GM18951 (cell line): ENCODE measurements at regions not wholly inside any gene's neighbourhood (a gene's known extent, or its start where the extent isn't known, plus 50 kb on each side); places are given as distances from the start of the nearest gene placed in this dataset.

ENCODE experiments used
- POLR2A ChIP-seq: IDR thresholded peaks from 4 replicates; pipeline ENCODE4 v1.6.1; 2011; ENCODE audit warnings: mild to moderate bottlenecking; ENCODE audit not compliant: insufficient read length, insufficient read depth; ENCODE audit errors: extremely low read depth
- in situ Hi-C: fragments of 300-500 bp; cut with MboI; formaldehyde crosslinking; loops from one replicate; pipeline ENCODE4 v1.12.0; 2022; ENCODE audit warnings: low sequenced_read_pairs, mixed read lengths, inconsistent platforms; ENCODE audit not compliant: unreplicated experiment

GRCh38 chr5:8691221-8691620 lies 822.3 kb downstream of the MTRR start:
- no peak for TF ChIP-seq POLR2A
- in situ Hi-C loops, result no loop called here

GRCh38 chr5:8693341-8693844 lies 824.4 kb downstream of the MTRR start:
- in situ Hi-C loops, result no loop called here
- TF ChIP-seq POLR2A, result no peak

GRCh38 chr5:8694545-8694944 lies 825.6 kb downstream of the MTRR start:
- TF ChIP-seq POLR2A, result no peak
- in situ Hi-C loops, result no loop called here

- TF ChIP-seq POLR2A, result no peak
- in situ Hi-C loops, result no loop called here
These were observed 827.2 kb downstream of the MTRR start for GRCh38 chr5:8695902-8696845.

GRCh38 chr5:8700222-8700621 lies 831.3 kb downstream of the MTRR start:
- no peak for TF ChIP-seq POLR2A
- in situ Hi-C loops, result no loop called here

GRCh38 chr5:8700671-8701070 lies 831.7 kb downstream of the MTRR start:
- no peak for TF ChIP-seq POLR2A
- in situ Hi-C loops, result no loop called here

- in situ Hi-C loops, result no loop called here
- TF ChIP-seq POLR2A, result no peak
These were observed 832.3 kb downstream of the MTRR start for GRCh38 chr5:8701251-8701650.

GRCh38 chr5:8710426-8710930 lies 835.4 kb downstream of the SEMA5A start:
- in situ Hi-C loops, result no loop called here
- TF ChIP-seq POLR2A, result no peak

- in situ Hi-C loops, result no loop called here
- no peak for TF ChIP-seq POLR2A
These were observed 831.7 kb downstream of the SEMA5A start for GRCh38 chr5:8714198-8714597.

- TF ChIP-seq POLR2A, result no peak
- in situ Hi-C loops, result no loop called here
These were observed 831.0 kb downstream of the SEMA5A start for GRCh38 chr5:8714861-8715260.

- no peak for TF ChIP-seq POLR2A
- in situ Hi-C loops, result no loop called here
These were observed 826.1 kb downstream of the SEMA5A start for GRCh38 chr5:8719796-8720195.

GRCh38 chr5:8720506-8720905 lies 825.4 kb downstream of the SEMA5A start:
- no peak for TF ChIP-seq POLR2A
- in situ Hi-C loops, result no loop called here

GRCh38 chr5:8721536-8721935 lies 824.3 kb downstream of the SEMA5A start:
- in situ Hi-C loops, result no loop called here
- no peak for TF ChIP-seq POLR2A

- no peak for TF ChIP-seq POLR2A
- in situ Hi-C loops, result no loop called here
These were observed 819.4 kb downstream of the SEMA5A start for GRCh38 chr5:8726383-8727036.

GRCh38 chr5:8727396-8727795 lies 818.5 kb downstream of the SEMA5A start:
- TF ChIP-seq POLR2A, result no peak
- in situ Hi-C loops, result no loop called here
